HCT116 (cell line): ENCODE measurements at regions not wholly inside any gene's neighbourhood (a gene's known extent, or its start where the extent isn't known, plus 50 kb on each side); places are given as distances from the start of the nearest gene placed in this dataset.

ENCODE experiments used
- ATAC-seq: fragments of 200-7000 bp; cut with Tn5 transposase; 2 replicates; pipeline ENCODE4 v1.9.1; 2020; ENCODE audit warnings: mild to moderate bottlenecking, moderate library complexity
- BruUV-seq: library from RNA; stranded (reverse); fragments of 400-500 nt; replicated peaks from 2 replicates; lab custom pipeline; 2021; lab: Mats Ljungman, UMichigan
- CTCF ChIA-PET: fragments of 300-600 bp; sonication (Branson Sonifier 250); formaldehyde crosslinking; loops from one replicate; lab custom pipeline; 2021; ENCODE audit warnings: antibody characterized with exemption; lab: Charles Lee
- POLR2A ChIA-PET: fragments of 300-600, 350-600 bp; sonication (Branson Sonifier 250); formaldehyde crosslinking; loops from one replicate; lab custom pipeline; 2021; ENCODE audit warnings: antibody characterized with exemption; lab: Charles Lee
- RAD21 ChIA-PET, 2 experiments: fragments of 300-600 bp; sonication (Branson Sonifier 250); formaldehyde crosslinking; loops; one replicate each; lab custom pipeline; 2023; ENCODE audit warnings: low total read pairs in 2 of 2; ENCODE audit not compliant: uncharacterized antibody in 2 of 2, unreplicated experiment in 2 of 2, low non-redundant PET in 1 of 2; lab: Charles Lee
- DNase-seq: peaks from one replicate; pipeline ENCODE4 v3.0.0-alpha.2; 2010; ENCODE audit warnings: low read depth, low spot score
- H2AFZ ChIP-seq: fragments of 200-600 bp; shearing (Covaris generic), sonication (generic); 2 replicates; pipeline ENCODE4 v1.6.1; 2017; ENCODE audit warnings: low read depth, mixed run types, mixed read lengths, antibody characterized with exemption, low read length; ENCODE audit not compliant: poor library complexity, severe bottlenecking
- H3K27ac ChIP-seq: 2 replicates; pipeline ENCODE4 v1.5.1; 2012; ENCODE audit warnings: low read depth, low read length
- H3K27me3 ChIP-seq: fragments of 200-600 bp; sonication (generic); 2 replicates; pipeline ENCODE4 v1.6.1; 2016; ENCODE audit warnings: mixed run types, low read length, mixed read lengths; ENCODE audit not compliant: insufficient read depth
- H3K36me3 ChIP-seq, 2 experiments: fragments of 200-500 bp in 1 of 2; fragments of 200-600 bp in 1 of 2; sonication (Bioruptor generic) in 1 of 2; sonication (generic) in 1 of 2; 2 replicates each; pipeline versions ENCODE4 v1.5.1 to v1.6.1; 2014 to 2016; ENCODE audit warnings: low read length in 2 of 2, inconsistent platforms in 1 of 2, mixed read lengths in 1 of 2, mixed run types in 1 of 2; ENCODE audit not compliant: insufficient read depth in 2 of 2, control insufficient read depth in 1 of 2
- H3K4me1 ChIP-seq, 2 experiments: fragments of 200-600 bp in 1 of 2; sonication (generic) in 1 of 2; 2 replicates each; pipeline versions ENCODE4 v1.5.1 to v1.6.1; 2012 to 2017; ENCODE audit warnings: low read length in 2 of 2, inconsistent platforms in 1 of 2, mild to moderate bottlenecking in 1 of 2, mixed read lengths in 1 of 2, mixed run types in 1 of 2, moderate library complexity in 1 of 2; ENCODE audit not compliant: insufficient read depth in 2 of 2, control insufficient read depth in 1 of 2
- H3K4me2 ChIP-seq: fragments of 200-600 bp; sonication (generic); 2 replicates; pipeline ENCODE4 v1.6.1; 2017; ENCODE audit warnings: mixed run types, low read length, mixed read lengths
- H3K4me3 ChIP-seq, 2 experiments: fragments of 200-600 bp in 1 of 2; sonication (generic) in 1 of 2; replicated peaks in 1 of 2; 2 replicates each; pipeline ENCODE4 v1.5.1; 2011 to 2016; ENCODE audit warnings: low read length in 2 of 2, control low read depth in 1 of 2, low read depth in 1 of 2, mild to moderate bottlenecking in 1 of 2, mixed read lengths in 1 of 2, mixed run types in 1 of 2
- H3K79me2 ChIP-seq: fragments of 200-600 bp; sonication (generic); 2 replicates; pipeline ENCODE4 v1.6.1; 2017; ENCODE audit warnings: mild to moderate bottlenecking, mixed run types, low read length, moderate library complexity, mixed read lengths; ENCODE audit not compliant: insufficient read depth
- H3K9ac ChIP-seq: fragments of 200-600 bp; sonication (generic); 2 replicates; pipeline ENCODE4 v1.6.1; 2016; ENCODE audit warnings: low read length, mixed read lengths
- H3K9me2 ChIP-seq: fragments of 200-600 bp; sonication (generic), shearing (Covaris generic); 2 replicates; pipeline ENCODE4 v1.6.1; 2017; ENCODE audit warnings: mixed run types, mild to moderate bottlenecking, moderate library complexity; ENCODE audit not compliant: insufficient read depth
- H3K9me3 ChIP-seq, 2 experiments: fragments of 200-500 bp in 1 of 2; fragments of 200-600 bp in 1 of 2; sonication (Bioruptor generic) in 1 of 2; sonication (generic) in 1 of 2; 2 replicates each; pipeline ENCODE4 v1.6.1; 2014 to 2017; ENCODE audit warnings: low read length in 2 of 2, mixed read lengths in 2 of 2, inconsistent platforms in 1 of 2, low read depth in 1 of 2, mild to moderate bottlenecking in 1 of 2, mixed run types in 1 of 2, moderate library complexity in 1 of 2; ENCODE audit not compliant: control insufficient read depth in 1 of 2, insufficient read depth in 1 of 2
- H4K20me1 ChIP-seq: fragments of 200-600 bp; sonication (generic), shearing (Covaris generic); 2 replicates; pipeline ENCODE4 v1.6.1; 2017; ENCODE audit warnings: mixed run types, mild to moderate bottlenecking, moderate library complexity; ENCODE audit not compliant: insufficient read depth
- ATF3 ChIP-seq: IDR thresholded peaks from 2 replicates; pipeline ENCODE4 v1.6.1; 2012
- CEBPB ChIP-seq: IDR thresholded peaks from 2 replicates; pipeline ENCODE4 v1.6.1; 2012; ENCODE audit warnings: low read depth
- CTCF ChIP-seq, 3 experiments: fragments of 200-600 bp in 1 of 3; sonication (generic) in 1 of 3; IDR thresholded peaks in 2 of 3; conservative IDR thresholded peaks in 1 of 3; 2 replicates each; pipeline ENCODE4 v1.5.1; 2012 to 2017; ENCODE audit warnings: low read depth in 2 of 3, low read length in 2 of 3, antibody characterized with exemption in 1 of 3, borderline replicate concordance in 1 of 3, control low read depth in 1 of 3, mild to moderate bottlenecking in 1 of 3, mixed read lengths in 1 of 3, mixed run types in 1 of 3, moderate library complexity in 1 of 3; ENCODE audit not compliant: insufficient read depth in 1 of 3
- EGR1 ChIP-seq: IDR thresholded peaks from 2 replicates; pipeline ENCODE4 v1.6.1; 2012; ENCODE audit warnings: low read depth
- ELF1 ChIP-seq: IDR thresholded peaks from 2 replicates; pipeline ENCODE4 v1.6.1; 2012; ENCODE audit warnings: low read depth, borderline replicate concordance
- EZH2phosphoT487 ChIP-seq: fragments of 200-600 bp; IDR thresholded peaks from 2 replicates; pipeline ENCODE4 v1.6.1; 2018; ENCODE audit warnings: antibody characterized with exemption, borderline replicate concordance
- FOSL1 ChIP-seq: IDR thresholded peaks from 2 replicates; pipeline ENCODE4 v1.6.1; 2012; ENCODE audit warnings: low read depth
- JUND ChIP-seq: IDR thresholded peaks from 2 replicates; pipeline ENCODE4 v1.6.1; 2012
- MAX ChIP-seq: IDR thresholded peaks from 2 replicates; pipeline ENCODE4 v1.6.1; 2012
- POLR2A ChIP-seq: IDR thresholded peaks from 2 replicates; pipeline ENCODE4 v1.7.0; 2011; ENCODE audit warnings: borderline replicate concordance; ENCODE audit not compliant: insufficient read depth, insufficient read length; ENCODE audit errors: extremely low read depth
- RAD21 ChIP-seq: IDR thresholded peaks from 2 replicates; pipeline ENCODE4 v1.6.1; 2012; ENCODE audit warnings: low read depth, mild to moderate bottlenecking
- SIN3A ChIP-seq: IDR thresholded peaks from 2 replicates; pipeline ENCODE4 v1.6.1; 2012; ENCODE audit warnings: low read depth
- SP1 ChIP-seq: IDR thresholded peaks from 2 replicates; pipeline ENCODE4 v1.6.1; 2012; ENCODE audit warnings: low read depth
- SRF ChIP-seq: IDR thresholded peaks from 2 replicates; pipeline ENCODE4 v1.6.1; 2012; ENCODE audit warnings: low read depth
- intact Hi-C: fragments of 100-400 bp; cut with micrococcal nuclease; formaldehyde crosslinking; loops from 2 replicates; pipeline ENCODE4 v1.10.0; 2022

- H3K36me3 ChIP-seq = no peaks in the 10 kb centered on the region
- no peak for TF ChIP-seq FOSL1
- TF ChIP-seq SRF = no peak
- TF ChIP-seq JUND = no peak
- no peak for TF ChIP-seq EGR1
- no peak for TF ChIP-seq SIN3A
- no peak for TF ChIP-seq SP1
- no peak for TF ChIP-seq CEBPB
- no peak for TF ChIP-seq MAX
- no peak for TF ChIP-seq RAD21
- no peak for TF ChIP-seq CTCF (IDR thresholded peaks at IDR 0.05 in 2 of 3, conservative IDR thresholded peaks at IDR 0.05 in 1 of 3; ENCODE audit: borderline replicate concordance in 1 of 3, insufficient read depth in 1 of 3, low read depth in 2 of 3, low read length in 2 of 3)
- no peak for TF ChIP-seq ATF3
- TF ChIP-seq ELF1 = no peak
- TF ChIP-seq EZH2phosphoT487 = no peak
- no peak for TF ChIP-seq POLR2A
- TF ChIP-seq, all 23 proteins: peak for 0
- ATAC-seq (no peak), DNase-seq (no peak)
- H2AFZ ChIP-seq = no peak overlapping the region
- ChIA-PET POLR2A (no interaction called here), RAD21 (no interaction called here), CTCF (no interaction called here)
- H4K20me1 ChIP-seq = no peaks in the 10 kb centered on the region
- no peaks in the 10 kb centered on the region for H3K9me2 ChIP-seq
- no TSS peak for BruUV-seq
- no peak overlapping the region for H3K4me2 ChIP-seq
- no peak overlapping the region for H3K27ac ChIP-seq
- intact Hi-C loops = no loop called here
- H3K9me3 ChIP-seq = no peaks in the 10 kb centered on the region
- no peaks in the 10 kb centered on the region for H3K27me3 ChIP-seq
- no peak overlapping the region for H3K4me3 ChIP-seq
- no peaks in the 10 kb centered on the region for H3K79me2 ChIP-seq
- no peaks in the 10 kb centered on the region for H3K4me1 ChIP-seq
- no peak overlapping the region for H3K9ac ChIP-seq
Observed at GRCh38 chr15:95149036-95149435, 917.7 kb downstream of the MCTP2 start.
